ENCODE measurements at regions not wholly inside any gene's neighbourhood (a gene's known extent, or its start where the extent isn't known, plus 50 kb on each side); places are given as distances from the start of the nearest gene placed in this dataset.

GRCh38 chr3:107208796-107209195, 168.4 kb upstream of the CCDC54 start:
- Histone ChIP-seq H3K4me1 (peaks cover 7% of the 10 kb centered on the region), H3K9me3 (no peaks in the 10 kb centered on the region), H3K27me3 (ENCODE audit: low read depth) (no peaks in the 10 kb centered on the region), H3K4me3 (no peak overlapping the region), H3K27ac (peak overlapping the region; percentile 28), H3K36me3 (no peaks in the 10 kb centered on the region)
- DNase-seq (no peak), ATAC-seq (no peak)
- TF ChIP-seq, protein P1, sequence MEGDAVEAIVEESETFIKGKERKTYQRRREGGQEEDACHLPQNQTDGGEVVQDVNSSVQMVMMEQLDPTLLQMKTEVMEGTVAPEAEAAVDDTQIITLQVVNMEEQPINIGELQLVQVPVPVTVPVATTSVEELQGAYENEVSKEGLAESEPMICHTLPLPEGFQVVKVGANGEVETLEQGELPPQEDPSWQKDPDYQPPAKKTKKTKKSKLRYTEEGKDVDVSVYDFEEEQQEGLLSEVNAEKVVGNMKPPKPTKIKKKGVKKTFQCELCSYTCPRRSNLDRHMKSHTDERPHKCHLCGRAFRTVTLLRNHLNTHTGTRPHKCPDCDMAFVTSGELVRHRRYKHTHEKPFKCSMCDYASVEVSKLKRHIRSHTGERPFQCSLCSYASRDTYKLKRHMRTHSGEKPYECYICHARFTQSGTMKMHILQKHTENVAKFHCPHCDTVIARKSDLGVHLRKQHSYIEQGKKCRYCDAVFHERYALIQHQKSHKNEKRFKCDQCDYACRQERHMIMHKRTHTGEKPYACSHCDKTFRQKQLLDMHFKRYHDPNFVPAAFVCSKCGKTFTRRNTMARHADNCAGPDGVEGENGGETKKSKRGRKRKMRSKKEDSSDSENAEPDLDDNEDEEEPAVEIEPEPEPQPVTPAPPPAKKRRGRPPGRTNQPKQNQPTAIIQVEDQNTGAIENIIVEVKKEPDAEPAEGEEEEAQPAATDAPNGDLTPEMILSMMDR (IDR thresholded peaks at IDR 0.05), result no peak
- intact Hi-C loops (cut with DNase I), result no loop called here

GRCh38 chr3:107209302-107209990, 167.8 kb upstream of the CCDC54 start:
- Histone ChIP-seq H3K4me3 (no peak overlapping the region), H3K27me3 (ENCODE audit: low read depth) (no peaks in the 10 kb centered on the region), H3K36me3 (no peaks in the 10 kb centered on the region), H3K4me1 (peaks cover 7% of the 10 kb centered on the region), H3K9me3 (no peaks in the 10 kb centered on the region), H3K27ac (peak overlapping the region; percentile 28)
- DNase-seq (no peak), ATAC-seq (no peak)
- intact Hi-C loops (cut with DNase I), result no loop called here
- TF ChIP-seq, protein P1 (IDR thresholded peaks at IDR 0.05), result no peak

- TF ChIP-seq, protein P1 (IDR thresholded peaks at IDR 0.05), result no peak
- ATAC-seq (no peak), DNase-seq (no peak)
- H3K36me3 ChIP-seq, result no peaks in the 10 kb centered on the region
- no peak overlapping the region for H3K4me3 ChIP-seq
- H3K9me3 ChIP-seq, result no peaks in the 10 kb centered on the region
- H3K27me3 ChIP-seq (ENCODE audit: low read depth), result no peaks in the 10 kb centered on the region
- peaks cover 7% of the 10 kb centered on the region for H3K4me1 ChIP-seq
- intact Hi-C loops (cut with DNase I), result no loop called here
- no peak overlapping the region for H3K27ac ChIP-seq
Observed at GRCh38 chr3:107211608-107212007, 165.6 kb upstream of the CCDC54 start.

GRCh38 chr3:107212618-107213017, 164.6 kb upstream of the CCDC54 start:
- TF ChIP-seq, protein P1 (IDR thresholded peaks at IDR 0.05), result no peak
- H3K27me3 ChIP-seq (ENCODE audit: low read depth), result no peaks in the 10 kb centered on the region
- ATAC-seq (no peak), DNase-seq (no peak)
- H3K4me1 ChIP-seq, result peaks cover 7% of the 10 kb centered on the region
- intact Hi-C loops (cut with DNase I), result no loop called here
- H3K36me3 ChIP-seq, result no peaks in the 10 kb centered on the region
- no peak overlapping the region for H3K4me3 ChIP-seq
- H3K27ac ChIP-seq, result no peak overlapping the region
- H3K9me3 ChIP-seq, result no peaks in the 10 kb centered on the region

GRCh38 chr3:107213044-107213669, 164.1 kb upstream of the CCDC54 start:
- no peak for ATAC-seq

More at GRCh38 chr3:107213044-107213669, 164.1 kb upstream of the CCDC54 start:
- Histone ChIP-seq H3K27ac (no peak overlapping the region), H3K36me3 (no peaks in the 10 kb centered on the region), H3K4me3 (no peak overlapping the region), H3K27me3 (ENCODE audit: low read depth) (no peaks in the 10 kb centered on the region), H3K4me1 (peaks cover 7% of the 10 kb centered on the region), H3K9me3 (no peaks in the 10 kb centered on the region)
- intact Hi-C loops (cut with DNase I), result no loop called here
- no peak for DNase-seq
- TF ChIP-seq, protein P1 (IDR thresholded peaks at IDR 0.05), result no peak

Data from lower lobe of right lung (tissue), 2 donors.